ENCODE measurements at regions not wholly inside any gene's neighbourhood (a gene's known extent, or its start where the extent isn't known, plus 50 kb on each side); places are given as distances from the start of the nearest gene placed in this dataset.

DNA sequence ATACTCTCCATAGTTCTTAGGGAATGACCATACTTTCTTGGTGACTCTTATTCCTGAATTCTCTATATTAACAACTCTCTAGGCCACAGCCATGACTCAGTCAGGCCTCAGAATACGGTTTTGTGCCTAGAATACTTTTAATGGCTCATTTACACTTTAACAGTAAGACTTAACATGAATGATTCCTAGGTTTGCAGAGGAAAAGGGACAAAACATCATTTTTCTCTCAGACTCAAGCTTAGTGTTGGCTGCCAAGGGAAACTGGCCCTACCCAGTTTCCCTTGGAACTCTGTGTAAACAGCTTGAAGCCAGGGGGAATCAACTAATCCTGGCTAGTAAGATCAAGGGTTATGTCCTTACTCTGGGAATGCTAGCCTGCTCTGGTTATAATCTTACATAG is 164.9 kb upstream of the PKN2 start:
- Histone ChIP-seq H3K4me3 (ENCODE audit: low read depth in 2 of 2, low read length in 2 of 2) (no peak overlapping the region), H3K27ac (ENCODE audit: low read length) (no peak overlapping the region), H3K4me1 (ENCODE audit: control insufficient read depth, insufficient read depth, low read length) (no peaks in the 10 kb centered on the region), H3K36me3 (ENCODE audit: control insufficient read depth, insufficient read depth, low read length) (no peaks in the 10 kb centered on the region), H3K27me3 (ENCODE audit: control insufficient read depth, insufficient read depth, low read length) (peaks cover 8% of the 10 kb centered on the region; the same call in 1 of the 2 replicates), H3K9me3 (ENCODE audit: control insufficient read depth, insufficient read depth, low read depth, low read length) (no peaks in the 10 kb centered on the region)
- intact Hi-C loops (cut with micrococcal nuclease; ENCODE audit: unreplicated experiment) = no loop called here
- in situ Hi-C loops (cut with HindIII; ENCODE audit: low pct_unique_long_range_greater_than_20kb, low sequenced_read_pairs) = no loop called here
- DNase-seq (ENCODE audit: low read depth, low spot score) (no peak), ATAC-seq (no peak)
- POLR2A ChIA-PET = no interaction called here
- TF ChIP-seq CTCF (IDR thresholded peaks at IDR 0.05) (no peak), POLR2AphosphoS5 (IDR thresholded peaks at IDR 0.05; ENCODE audit: low read depth, low read length) (no peak), SIN3A (IDR thresholded peaks at IDR 0.05; ENCODE audit: borderline replicate concordance, insufficient read depth, low read depth, low read length) (no peak), TCF7L2 (IDR thresholded peaks at IDR 0.05; ENCODE audit: low read depth, low read length) (no peak)
- TF ChIP-seq, protein P1, sequence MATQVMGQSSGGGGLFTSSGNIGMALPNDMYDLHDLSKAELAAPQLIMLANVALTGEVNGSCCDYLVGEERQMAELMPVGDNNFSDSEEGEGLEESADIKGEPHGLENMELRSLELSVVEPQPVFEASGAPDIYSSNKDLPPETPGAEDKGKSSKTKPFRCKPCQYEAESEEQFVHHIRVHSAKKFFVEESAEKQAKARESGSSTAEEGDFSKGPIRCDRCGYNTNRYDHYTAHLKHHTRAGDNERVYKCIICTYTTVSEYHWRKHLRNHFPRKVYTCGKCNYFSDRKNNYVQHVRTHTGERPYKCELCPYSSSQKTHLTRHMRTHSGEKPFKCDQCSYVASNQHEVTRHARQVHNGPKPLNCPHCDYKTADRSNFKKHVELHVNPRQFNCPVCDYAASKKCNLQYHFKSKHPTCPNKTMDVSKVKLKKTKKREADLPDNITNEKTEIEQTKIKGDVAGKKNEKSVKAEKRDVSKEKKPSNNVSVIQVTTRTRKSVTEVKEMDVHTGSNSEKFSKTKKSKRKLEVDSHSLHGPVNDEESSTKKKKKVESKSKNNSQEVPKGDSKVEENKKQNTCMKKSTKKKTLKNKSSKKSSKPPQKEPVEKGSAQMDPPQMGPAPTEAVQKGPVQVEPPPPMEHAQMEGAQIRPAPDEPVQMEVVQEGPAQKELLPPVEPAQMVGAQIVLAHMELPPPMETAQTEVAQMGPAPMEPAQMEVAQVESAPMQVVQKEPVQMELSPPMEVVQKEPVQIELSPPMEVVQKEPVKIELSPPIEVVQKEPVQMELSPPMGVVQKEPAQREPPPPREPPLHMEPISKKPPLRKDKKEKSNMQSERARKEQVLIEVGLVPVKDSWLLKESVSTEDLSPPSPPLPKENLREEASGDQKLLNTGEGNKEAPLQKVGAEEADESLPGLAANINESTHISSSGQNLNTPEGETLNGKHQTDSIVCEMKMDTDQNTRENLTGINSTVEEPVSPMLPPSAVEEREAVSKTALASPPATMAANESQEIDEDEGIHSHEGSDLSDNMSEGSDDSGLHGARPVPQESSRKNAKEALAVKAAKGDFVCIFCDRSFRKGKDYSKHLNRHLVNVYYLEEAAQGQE (IDR thresholded peaks at IDR 0.05; ENCODE audit: insufficient read depth in 1 of 2, low read depth in 2 of 2, low read length in 1 of 2) = no peak
- CTCF ChIA-PET = no interaction called here
- BruUV-seq (replicated peaks) = no TSS peak

- BruUV-seq (replicated peaks) = no TSS peak
- no peak overlapping the region for H3K27ac ChIP-seq (ENCODE audit: low read length)
- ATAC-seq (no peak), DNase-seq (ENCODE audit: low read depth, low spot score) (no peak)
- H3K9me3 ChIP-seq (ENCODE audit: control insufficient read depth, insufficient read depth, low read depth, low read length) = no peaks in the 10 kb centered on the region
- TF ChIP-seq, protein P1 (IDR thresholded peaks at IDR 0.05; ENCODE audit: insufficient read depth in 1 of 2, low read depth in 2 of 2, low read length in 1 of 2) = no peak
- TF ChIP-seq TCF7L2 (IDR thresholded peaks at IDR 0.05; ENCODE audit: low read depth, low read length) (no peak), SIN3A (IDR thresholded peaks at IDR 0.05; ENCODE audit: borderline replicate concordance, insufficient read depth, low read depth, low read length) (no peak), POLR2AphosphoS5 (IDR thresholded peaks at IDR 0.05; ENCODE audit: low read depth, low read length) (no peak)
- ChIA-PET POLR2A (no interaction called here), CTCF (no interaction called here)
- no peaks in the 10 kb centered on the region for H3K4me1 ChIP-seq (ENCODE audit: control insufficient read depth, insufficient read depth, low read length)
- intact Hi-C loops (cut with micrococcal nuclease; ENCODE audit: unreplicated experiment) (no loop called here), in situ Hi-C loops (cut with HindIII; ENCODE audit: low pct_unique_long_range_greater_than_20kb, low sequenced_read_pairs) (no loop called here)
- no peak overlapping the region for H3K4me3 ChIP-seq (ENCODE audit: low read depth in 2 of 2, low read length in 2 of 2)
- H3K27me3 ChIP-seq (ENCODE audit: control insufficient read depth, insufficient read depth, low read length) = no peaks in the 10 kb centered on the region; the same call in 1 of the 2 replicates
- H3K36me3 ChIP-seq (ENCODE audit: control insufficient read depth, insufficient read depth, low read length) = no peaks in the 10 kb centered on the region
Measured at GRCh38 chr1:88523854-88524528, 160.1 kb upstream of the PKN2 start.

All from Panc1 (cell line).